Stimulated activated naive CD8-positive, alpha-beta T cell treated with anti-CD3 and anti-CD28 coated beads, Interleukin-15, Interleukin-2, amounts not matched to agents 100 U/mL and 50 U/mL, for 24 hours (primary cell): ENCODE measurements at regions not wholly inside any gene's neighbourhood (a gene's known extent, or its start where the extent isn't known, plus 50 kb on each side); places are given as distances from the start of the nearest gene placed in this dataset.

Experiments
- ATAC-seq: fragments of 150-1000 bp; cut with Tn5 transposase; one replicate; pipeline ENCODE4 v1.10.0; 2021
- DNase-seq: peaks from one replicate; pipeline ENCODE4 v3.0.0; 2021

DNA sequence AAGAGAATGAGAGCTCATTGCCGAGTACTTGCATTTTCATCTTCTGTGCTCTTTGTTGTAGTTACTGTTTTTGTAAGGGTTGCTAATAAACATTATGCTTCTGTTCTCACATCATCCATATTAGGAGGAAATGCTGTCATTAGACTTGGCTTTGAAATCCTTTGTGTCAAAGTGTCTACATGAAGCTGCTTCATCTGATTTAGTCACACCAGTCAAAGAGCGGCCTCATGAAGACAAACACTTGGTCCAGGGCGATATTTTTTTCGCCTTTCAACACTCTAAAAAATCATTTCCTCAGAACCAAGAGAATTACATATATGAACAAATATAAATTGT lies 105.0 kb downstream of the SPRY2 start:
- no peak for ATAC-seq
- DNase-seq = no peak

DNA sequence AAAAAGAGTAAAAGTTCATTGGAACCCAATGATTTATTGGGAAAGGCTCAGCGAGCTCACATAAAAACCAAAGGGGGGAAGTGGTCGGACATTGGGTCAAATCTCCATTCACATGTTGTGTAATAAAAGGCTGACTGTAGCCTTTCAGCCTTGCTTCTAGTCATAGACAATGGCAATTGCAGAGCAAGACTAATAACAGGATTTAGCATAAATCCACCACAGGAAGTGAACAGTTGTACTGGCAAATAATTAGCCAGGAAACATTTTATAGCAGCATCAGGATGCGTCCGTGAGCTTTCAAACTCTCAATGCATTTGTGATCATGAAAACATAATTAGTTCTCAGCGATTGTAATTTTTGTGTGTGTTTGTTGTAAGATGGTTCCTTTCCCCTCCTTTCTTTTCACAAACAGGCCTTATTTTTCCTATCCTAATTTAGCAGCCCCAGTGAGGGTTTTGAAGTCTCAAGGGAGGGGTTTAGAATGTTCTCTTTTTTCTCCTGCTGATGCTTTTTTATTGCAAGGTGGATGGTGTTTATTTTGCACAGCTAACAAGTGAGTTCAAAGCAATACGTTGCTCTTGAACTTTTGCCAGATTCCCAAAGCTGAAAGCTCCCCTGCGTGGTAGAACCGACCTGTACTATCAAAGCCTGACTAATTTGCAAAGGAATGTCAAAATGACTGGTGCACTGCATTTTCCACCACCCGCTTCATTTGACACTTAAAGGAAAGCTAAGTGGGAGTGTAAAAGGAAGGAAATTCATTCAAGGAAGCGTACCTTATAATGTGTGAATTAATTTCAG lies 105.6 kb downstream of the SPRY2 start:
- DNase-seq (no peak), ATAC-seq (no peak)

DNA sequence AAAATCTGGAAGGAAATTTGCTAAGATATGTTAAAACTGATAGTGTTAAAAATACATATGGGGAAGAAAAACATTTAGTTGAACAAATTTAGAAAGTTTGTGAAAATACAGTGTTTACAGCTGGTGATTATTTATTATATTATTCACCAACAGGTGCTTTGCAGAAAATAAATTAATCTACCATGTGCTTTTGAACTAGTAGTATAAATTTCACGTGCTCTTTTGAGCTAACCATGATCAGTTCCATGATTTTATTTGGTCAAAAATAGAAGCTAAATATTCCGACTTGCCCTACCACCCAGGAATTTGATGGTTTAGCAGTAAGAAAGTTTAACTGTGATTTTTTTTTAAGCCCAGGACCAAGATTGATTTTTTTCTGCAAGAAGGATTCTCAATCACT lies 113.3 kb downstream of the SPRY2 start:
- ATAC-seq (no peak), DNase-seq (no peak)

DNA sequence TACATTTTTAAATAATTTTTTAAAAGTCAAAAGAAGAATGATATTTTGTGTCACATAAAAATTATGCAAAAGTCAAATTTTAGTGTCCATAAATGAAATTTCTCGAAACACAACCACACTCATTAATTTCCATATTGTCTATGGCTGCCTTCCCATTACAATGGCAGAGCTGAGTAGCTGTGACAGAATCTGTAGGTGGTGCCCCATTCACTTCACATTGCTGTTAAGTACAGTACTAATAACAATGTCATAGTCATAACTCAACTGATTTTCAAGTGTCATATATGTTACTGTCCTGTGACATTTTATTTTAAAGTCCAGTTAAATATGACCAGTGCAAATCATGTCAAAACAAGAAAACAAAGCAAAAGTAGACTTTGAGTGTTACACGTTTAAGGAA lies 114.3 kb downstream of the SPRY2 start:
- DNase-seq (no peak), ATAC-seq (no peak)

DNA sequence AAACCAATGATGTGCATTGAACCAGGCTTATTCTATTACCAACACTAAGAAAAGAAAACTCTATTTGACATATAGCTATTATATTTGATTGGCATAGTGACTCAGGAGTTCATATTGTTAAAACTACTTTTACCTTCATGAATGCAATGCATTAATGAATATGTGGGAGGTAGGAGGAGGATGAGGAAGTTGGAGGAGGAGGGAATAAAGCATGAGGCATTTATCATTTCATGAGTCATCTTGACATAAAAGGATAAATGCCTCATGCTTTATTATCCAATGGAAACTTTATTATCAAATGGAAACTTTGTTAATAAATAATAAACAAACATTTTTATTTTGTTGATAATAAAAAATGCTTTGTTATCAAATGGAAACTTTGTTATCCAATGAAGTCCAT lies 116.5 kb downstream of the SPRY2 start:
- DNase-seq (no peak), ATAC-seq (no peak)

DNA sequence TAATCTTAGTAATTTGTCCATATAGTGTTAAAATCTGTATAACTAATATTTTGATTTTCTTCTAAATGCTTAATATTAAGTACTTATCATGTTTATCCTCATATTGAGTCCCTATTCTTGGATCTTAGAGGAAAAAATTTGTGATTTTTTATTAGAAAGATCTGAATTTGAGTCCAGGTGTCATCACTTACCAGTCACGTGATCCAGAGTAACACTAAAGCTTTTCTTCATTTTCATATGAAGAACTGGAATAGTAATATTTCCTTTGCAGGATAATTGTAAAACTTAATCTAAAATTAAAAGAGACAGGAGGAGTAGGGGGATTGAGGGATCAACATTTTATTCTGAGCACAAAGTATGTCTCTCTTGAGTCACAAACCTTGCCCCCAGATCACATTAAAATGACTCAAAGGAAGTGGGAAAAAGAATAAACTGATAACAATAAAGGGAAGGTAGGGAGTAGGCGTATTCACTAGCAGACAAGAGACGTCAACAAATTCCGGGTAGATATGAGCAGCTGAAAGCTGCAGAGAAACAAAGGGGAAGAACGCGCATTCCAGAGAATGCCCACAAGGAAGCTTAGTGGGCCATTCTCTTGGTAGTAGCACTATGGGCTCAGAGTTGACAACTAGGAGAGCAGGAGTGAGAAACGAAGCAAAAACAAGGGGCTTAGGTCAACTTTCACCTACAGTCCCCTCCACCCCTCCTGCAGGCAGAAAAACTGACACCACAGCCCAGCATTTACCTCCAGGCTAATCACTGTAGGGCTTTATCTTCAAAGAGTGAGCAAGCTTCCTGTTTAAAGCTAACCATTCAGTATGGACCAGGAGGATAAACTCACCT lies 123.1 kb downstream of the SPRY2 start:
- ATAC-seq (no peak), DNase-seq (no peak)

DNA sequence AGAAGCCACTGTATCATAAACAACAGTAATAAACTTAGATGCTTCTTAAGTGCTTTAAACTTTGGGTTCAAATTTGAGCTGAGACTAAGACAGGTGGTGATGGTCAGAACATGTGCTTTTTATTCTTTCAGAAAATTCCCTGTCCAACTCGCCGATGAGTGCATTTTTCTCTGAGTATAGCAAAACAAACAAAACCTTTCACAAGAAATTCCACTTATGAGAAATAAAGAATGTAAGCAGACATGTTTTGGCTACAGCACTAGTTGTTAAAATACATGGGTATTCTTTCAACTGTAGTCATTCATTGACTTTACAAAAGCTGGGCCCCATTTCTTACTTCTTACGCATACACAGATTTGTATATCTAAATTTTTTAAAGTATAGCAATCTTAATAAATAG lies 125.6 kb downstream of the SPRY2 start:
- DNase-seq = no peak
- ATAC-seq = no peak

DNA sequence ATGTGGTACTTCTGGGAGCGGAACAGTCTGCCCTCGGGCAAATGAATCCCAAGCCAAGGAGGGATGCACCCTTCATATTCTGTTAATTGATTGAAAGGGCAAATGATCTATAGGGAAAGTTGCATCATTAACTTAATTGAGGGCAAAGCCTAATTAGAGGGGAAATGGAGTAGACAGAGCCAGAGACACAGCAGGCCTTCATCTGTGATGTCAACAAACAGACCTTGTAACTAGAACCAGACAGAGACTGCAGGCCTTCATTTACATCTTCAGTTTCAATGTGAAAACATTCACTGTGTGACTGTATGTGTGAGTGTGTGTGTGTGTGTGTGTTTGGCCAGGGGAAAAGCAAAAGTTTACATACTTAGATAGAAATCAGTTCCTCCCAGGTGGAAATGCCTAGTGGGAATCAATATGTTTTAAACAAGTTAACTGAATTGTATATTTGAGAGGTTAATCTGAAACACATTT lies 126.4 kb downstream of the SPRY2 start:
- no peak for ATAC-seq
- no peak for DNase-seq

DNA sequence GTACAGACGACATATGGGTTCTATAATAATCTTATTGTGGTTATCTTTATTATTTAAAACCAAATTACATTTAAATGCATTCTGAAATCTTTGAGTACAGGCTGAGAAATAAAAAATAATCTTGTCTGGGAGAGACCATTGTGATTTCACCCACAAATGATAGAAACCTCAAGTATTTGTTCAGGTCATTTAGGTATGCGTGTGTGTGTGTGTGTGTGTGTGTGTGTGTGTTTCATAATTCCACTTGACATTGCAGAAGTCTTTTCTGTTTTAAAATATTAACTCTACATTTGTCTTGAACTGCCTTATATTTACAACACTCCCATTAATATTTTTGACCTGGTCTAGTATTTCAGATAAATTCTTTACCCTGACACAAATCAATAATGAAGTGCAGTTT lies 126.9 kb downstream of the SPRY2 start:
- DNase-seq (no peak), ATAC-seq (no peak)

DNA sequence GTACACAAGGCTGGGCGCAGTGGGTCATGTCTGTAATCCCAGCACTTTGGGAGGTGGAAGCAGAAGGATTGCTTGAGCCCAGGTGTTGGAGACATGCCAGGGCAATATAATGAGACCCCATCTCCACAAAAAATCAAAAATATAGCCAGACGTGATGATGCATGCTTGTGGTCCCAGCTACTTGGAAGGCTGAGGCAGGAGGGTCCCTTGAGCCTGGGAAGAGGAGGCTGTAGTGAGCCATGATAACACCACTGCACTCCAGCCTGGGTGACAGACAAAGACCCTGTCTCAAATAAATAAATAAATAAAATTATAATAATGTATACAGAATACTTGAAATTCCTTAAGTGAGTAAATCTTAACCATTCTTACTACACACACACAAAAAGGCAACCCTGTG lies 127.7 kb downstream of the SPRY2 start:
- DNase-seq (no peak), ATAC-seq (no peak)

DNA sequence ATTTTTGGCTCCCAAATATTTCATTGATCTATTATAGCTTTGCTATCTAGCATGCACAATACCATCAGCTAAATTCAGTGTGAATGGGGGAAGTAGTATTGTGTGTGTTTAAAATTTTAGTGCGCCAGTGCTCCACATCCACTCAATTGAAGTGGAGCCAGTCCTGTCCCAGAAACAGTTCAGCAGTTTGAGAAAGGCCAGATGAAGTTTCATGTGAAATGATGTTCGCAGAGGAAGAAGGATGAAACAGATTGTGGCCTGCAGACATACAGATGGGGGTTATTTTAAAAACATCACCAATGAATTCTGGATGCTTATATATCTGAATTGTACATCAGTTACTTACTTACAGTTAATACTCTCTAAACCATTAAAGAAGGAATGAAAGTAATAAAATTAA lies 129.4 kb downstream of the SPRY2 start:
- DNase-seq (no peak), ATAC-seq (no peak)

DNA sequence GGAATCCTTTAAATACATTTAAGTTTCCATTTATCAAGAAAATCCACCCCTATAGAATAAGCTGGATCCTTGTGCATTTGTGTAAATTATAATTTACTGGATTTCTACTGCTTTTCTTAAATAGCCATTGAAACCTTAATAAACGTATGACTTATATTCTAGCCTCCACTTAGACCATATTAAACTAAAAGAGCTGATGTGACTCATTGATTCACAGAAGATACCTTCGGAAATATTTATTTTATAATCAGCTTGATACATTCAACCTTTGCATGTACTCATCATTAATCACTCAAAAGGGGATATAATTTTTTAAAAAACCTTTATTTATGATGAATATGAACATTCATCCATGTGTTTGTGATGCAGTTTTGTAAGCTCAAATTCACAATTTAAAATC lies 136.3 kb downstream of the SPRY2 start:
- DNase-seq (no peak), ATAC-seq (no peak)

DNA sequence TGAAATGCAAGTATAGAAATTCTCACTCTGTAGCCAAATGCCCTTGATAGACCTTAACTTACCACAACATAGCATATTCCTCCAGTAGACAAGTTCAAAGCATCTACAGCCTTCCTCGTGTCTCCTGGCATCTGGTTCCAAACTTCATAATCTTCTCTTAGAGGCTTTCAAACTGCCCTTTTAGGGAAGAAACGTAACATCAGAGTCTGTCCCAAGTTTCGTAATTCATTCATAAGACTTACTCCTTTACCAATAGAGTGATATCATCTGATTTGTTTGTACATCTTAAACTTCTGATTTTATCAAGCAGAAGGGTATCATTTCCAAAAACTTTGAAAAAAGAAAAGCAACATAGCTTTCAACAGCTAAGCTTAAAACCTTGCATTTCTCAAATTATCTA lies 137.4 kb downstream of the SPRY2 start:
- DNase-seq = no peak
- ATAC-seq = no peak

DNA sequence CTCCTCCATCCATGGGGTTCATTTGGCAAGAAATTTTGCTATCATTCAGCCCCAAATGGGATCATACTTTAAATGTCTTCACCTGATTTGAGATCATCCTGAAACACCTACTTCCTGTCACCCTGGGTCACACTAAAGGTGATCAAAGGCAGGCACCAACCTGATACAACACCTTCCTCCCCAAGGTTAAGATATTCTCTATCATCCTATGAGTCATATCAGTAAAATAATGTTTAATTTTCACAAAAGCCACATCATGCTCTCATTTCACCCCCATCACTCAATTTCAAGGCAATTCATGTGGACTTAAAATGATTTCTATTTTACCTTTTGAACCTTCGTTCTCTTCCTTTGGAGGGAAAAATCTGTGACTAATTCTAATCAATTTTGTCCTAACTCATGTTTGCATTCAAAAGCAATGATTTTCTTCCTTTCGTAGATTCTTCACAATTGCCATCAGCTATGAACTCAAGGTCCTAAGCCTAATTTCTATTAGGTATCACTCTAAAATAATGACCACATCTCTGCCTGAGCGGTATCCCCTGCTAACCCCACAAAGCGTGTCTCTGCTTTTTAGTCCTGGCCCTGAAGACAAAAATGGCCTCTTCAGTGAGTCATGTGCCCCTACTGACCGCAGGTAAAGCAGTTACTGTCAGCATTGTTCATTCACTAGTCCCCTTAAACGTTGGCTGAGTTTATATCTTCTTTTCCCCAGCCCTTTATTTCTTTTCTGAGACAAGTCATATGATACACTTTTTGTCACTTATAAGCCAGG lies 139.0 kb downstream of the SPRY2 start:
- ATAC-seq = no peak
- DNase-seq = no peak

DNA sequence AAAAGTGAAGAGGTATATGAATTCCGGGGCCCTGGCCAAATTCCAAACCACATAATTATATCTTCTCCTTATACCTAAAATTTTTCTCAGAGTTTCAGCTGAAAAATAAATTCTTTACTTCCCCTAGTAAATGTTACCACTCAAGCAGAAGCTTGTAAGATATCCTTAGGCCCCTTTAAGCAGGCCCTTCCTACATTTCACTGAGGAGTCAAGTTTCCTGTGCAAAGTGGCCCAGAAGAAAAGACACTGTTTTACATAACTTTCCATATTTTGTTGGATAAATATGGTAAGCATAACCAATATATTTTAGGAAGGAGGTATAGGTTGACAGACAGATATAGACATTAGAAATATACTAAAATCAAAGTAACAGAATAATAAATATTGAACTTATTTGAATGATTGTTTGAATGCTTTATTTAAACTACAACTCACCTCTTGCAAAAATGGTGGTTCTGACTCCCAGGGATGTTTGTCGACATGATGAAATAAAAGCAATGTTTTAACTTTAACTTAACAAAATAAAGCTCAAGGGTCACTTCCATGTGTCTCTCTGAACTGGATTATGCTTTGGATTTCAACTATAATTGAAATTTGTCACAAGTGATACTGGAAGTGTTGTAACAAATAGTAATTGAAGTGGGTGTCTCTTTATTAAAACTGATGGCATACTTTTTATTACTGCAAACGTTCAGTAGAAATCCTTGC lies 141.2 kb downstream of the SPRY2 start:
- no peak for DNase-seq
- no peak for ATAC-seq

DNA sequence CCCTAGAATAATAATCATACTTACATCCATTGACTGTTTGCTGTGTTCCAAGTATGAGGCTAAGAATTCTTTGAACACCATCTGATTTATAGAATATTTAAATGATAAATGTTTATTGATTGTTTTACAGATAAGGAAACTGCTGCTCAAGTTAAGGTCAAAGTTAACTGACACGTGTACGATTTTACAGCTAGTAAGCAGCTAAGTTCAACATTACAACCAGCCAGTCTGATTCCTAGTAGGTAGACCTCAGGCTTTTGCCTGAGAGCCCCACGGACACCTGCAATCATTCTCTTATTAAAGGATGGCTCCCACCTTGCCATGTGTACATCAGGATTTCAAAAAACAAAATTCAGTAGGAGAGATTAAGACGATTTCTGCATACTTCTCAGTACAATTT lies 141.9 kb downstream of the SPRY2 start:
- no peak for DNase-seq
- ATAC-seq = no peak

DNA sequence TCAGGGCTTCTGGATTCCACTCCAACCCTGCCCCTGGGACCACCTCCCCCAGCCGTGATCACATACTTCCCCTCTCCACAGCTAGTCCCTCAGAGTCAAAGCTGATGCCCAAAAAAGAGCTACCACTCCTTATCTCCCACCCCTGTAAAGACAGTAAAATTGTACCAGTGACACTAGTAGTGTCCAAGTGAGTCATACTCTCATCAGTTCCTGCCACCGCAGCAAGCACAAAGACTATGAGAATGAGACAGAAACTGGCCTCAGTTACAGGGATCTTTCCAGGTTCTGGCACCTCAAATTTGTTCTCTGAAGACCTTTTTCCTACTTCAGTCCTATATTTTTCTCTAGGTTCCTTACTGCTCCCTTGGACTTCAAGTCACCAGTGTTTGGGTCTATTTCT lies 144.2 kb downstream of the SPRY2 start:
- DNase-seq (no peak), ATAC-seq (no peak)

DNA sequence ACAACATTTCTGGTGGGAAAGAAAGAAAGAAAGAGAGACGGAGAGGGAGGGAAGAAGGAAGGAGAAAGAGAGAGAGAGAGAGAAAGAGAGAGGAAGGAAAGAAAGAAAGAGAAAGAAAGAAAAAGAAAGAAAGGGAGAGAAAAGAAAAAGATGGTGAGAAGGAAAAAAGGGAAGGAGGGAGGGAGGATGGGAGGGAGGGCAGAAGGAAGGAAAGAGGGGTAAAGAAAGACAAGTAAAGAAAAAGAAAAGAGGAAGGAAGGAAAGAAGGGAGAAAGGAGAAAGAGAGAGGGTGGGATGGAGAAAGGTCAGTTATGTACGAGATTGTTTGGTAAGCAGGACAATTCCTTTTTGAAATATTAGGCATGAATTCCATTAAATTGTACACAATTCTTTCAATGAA lies 145.3 kb downstream of the SPRY2 start:
- DNase-seq = no peak
- ATAC-seq = no peak

DNA sequence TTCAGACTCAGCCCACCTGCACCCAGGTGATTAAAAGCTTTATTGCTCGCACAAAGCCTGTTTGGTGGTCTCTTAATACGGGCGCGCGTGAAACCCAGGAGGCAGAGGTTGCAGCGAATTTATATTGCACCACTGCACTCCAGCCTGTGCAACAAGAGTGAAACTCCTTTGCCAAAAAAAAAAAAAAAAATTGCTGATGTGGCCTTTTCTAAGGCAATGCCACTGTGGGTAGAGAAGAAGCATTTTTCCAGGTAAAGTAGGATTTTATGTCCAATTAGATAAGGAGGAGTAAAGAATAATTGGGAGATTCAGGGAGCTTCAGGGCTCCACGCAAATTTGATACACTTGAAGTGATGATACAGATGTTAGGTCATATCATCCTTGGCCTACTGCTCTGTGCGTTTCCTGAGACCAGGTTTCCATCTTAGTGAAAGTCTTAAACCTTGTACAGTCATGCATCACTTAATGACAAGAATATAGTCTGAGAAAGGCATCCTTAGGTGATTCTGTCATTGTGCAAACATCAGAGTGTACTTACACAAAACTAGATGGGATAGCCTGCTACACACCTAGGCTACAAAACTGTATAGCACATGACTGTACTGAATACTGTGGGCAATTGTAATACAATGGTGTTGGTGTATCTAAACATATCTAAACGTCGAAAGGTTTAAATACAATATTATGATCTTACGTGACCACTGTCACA lies 150.9 kb downstream of the SPRY2 start:
- DNase-seq = no peak

DNA sequence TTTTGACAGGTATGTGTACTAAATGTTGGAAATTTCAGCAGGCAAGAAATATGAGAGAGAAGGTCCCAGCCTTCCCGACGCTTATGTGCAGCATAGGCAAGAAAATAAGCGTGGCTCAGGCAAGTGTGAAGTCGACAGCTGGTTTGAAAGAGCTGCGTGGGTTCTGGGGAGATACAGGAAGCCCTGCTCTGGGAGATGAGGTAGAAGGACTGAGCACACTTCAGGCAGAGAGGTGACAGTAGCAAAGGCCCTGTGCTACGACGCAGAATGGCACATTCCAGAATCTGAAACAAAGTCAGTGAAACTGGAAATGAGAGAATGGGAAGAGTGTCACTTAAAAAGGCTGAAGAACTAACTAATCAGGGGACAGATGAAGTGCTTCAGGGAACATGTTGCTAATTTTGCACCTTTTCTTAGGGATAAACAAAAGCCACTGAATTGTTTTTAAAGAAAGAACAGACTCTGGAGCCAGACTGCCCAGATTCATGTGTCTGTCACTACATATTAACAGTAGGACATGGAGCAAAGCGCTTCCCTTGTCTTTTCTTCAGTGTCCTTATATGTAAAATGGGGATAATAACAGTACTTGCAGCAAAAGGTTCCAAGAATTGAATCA lies 160.1 kb downstream of the SPRY2 start:
- DNase-seq = no peak
- no peak for ATAC-seq

More for the DNA sequence above, 150.9 kb downstream of the SPRY2 start:
- no peak for ATAC-seq

DNA sequence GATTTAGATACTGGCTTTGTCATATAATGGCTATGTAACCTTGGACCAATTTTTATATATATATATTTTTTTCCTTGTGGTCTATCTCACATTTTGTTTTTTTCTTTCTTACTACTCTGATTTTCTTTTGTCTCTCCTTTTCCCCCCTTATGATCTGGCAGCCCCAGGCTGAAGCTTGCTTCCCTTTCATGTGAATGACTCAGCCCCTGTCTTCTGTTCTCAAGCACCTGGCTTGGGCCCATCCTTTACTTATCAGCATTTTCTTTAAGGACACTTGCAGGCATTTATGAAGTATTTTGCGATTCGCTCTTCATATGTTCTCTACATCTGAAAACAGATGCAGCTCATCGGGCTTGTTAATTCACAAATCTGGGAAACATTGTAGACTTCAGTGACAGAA lies 163.6 kb downstream of the SPRY2 start:
- DNase-seq = no peak
- no peak for ATAC-seq
